GM18520 (cell line): ENCODE measurements at regions not wholly inside any gene's neighbourhood (a gene's known extent, or its start where the extent isn't known, plus 50 kb on each side); places are given as distances from the start of the nearest gene placed in this dataset.

Experiments used
- ATAC-seq: cut with Tn5 transposase; IDR thresholded peaks from one replicate; pipeline ENCODE4 v1.9.1; 2021; ENCODE audit not compliant: unreplicated experiment

- no peak for ATAC-seq
Observed at GRCh38 chr4:83172371-83172770, 57.8 kb upstream of the PLAC8 start.

- ATAC-seq: no peak
Observed at GRCh38 chr4:83171436-83172039, 57.0 kb upstream of the PLAC8 start.

- peak; percentile 64 for ATAC-seq
Observed at GRCh38 chr4:83170952-83171399, 56.4 kb upstream of the PLAC8 start.
